K562 (cell line): ENCODE measurements at regions not wholly inside any gene's neighbourhood (a gene's known extent, or its start where the extent isn't known, plus 50 kb on each side); places are given as distances from the start of the nearest gene placed in this dataset.

Source experiments
- RAD21 ChIP-seq, 2 experiments: fragments of 250-450 bp in 1 of 2; fragments of 450-650 bp in 1 of 2; sonication (Bioruptor Pico) in 1 of 2; formaldehyde crosslinking in 1 of 2; IDR thresholded peaks in 1 of 2; conservative IDR thresholded peaks in 1 of 2; 2 replicates each; pipeline versions ENCODE4 v1.4.0 to v1.8.0; 2020 to 2022; ENCODE audit warnings: mild to moderate bottlenecking in 2 of 2, moderate library complexity in 1 of 2
- SMC3 ChIP-seq: conservative IDR thresholded peaks from 2 replicates; pipeline ENCODE4 v1.6.1; 2011; ENCODE audit warnings: low read depth, low read length, improper control_type of control experiment; ENCODE audit not compliant: insufficient read depth
- YBX1 ChIP-seq: fragments of 450-650 bp; IDR thresholded peaks from 2 replicates; pipeline ENCODE4 v1.7.1; 2016; ENCODE audit warnings: mild to moderate bottlenecking
- TF ChIP-seq, protein P1 (sequence below), 2 experiments: fragments of 450-650 bp; formaldehyde crosslinking in 1 of 2; IDR thresholded peaks; 2 replicates each; pipeline versions ENCODE4 v1.4.0 to v1.6.1; 2014 to 2020; ENCODE audit warnings: mild to moderate bottlenecking in 2 of 2, borderline replicate concordance in 1 of 2, low read depth in 1 of 2
- TF ChIP-seq, protein P2 (sequence below), 3 experiments: IDR thresholded peaks in 2 of 3; conservative IDR thresholded peaks in 1 of 3; 2 replicates each; pipeline ENCODE4 v1.5.1; 2011 to 2012; ENCODE audit warnings: low read length in 3 of 3, mild to moderate bottlenecking in 3 of 3, control low read depth in 2 of 3, improper control_type of control experiment in 1 of 3, inconsistent platforms in 1 of 3, low read depth in 1 of 3, mixed read lengths in 1 of 3, moderate library complexity in 1 of 3; ENCODE audit not compliant: insufficient read depth in 2 of 3

DNA sequence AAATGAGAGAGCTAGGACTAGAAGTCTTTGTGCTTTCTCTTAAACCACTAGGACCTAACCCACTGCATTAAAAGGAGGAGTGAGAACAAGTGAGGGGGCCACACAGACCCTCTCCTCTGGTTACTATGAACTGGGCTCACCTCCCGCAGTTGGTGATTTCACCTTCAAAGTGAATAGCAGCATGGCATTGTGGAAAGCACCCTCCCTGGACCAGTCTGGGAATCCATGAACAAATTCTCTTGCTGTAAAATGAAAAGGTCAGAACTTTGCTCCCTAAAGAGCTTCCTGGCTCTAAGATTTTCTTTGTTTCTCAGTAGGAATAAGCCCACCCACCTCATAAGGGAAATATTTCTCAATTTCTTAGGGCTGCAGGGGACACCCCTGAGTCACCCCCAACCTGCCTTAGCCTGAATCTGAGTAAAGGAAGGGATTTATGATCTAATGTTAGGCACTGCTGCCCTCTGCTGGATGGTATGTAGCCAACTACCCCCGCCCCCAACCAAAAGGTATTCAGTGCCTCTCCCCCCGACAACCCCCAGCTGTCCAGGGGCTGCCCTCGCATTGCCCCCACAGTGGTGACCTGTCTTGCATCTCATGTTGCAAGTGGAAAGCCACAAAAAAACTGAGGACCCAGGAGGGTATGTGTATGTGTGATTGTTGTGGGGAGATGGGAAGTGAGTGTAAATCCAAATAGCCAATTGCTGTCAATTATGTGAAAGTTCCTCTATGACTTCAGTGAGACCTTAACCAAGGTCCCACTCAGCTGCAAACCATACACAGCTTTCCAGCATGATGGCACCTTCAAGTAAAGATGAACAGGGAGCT is 230.9 kb upstream of the SLC14A2 start (continued):
- TF ChIP-seq, protein P1, sequence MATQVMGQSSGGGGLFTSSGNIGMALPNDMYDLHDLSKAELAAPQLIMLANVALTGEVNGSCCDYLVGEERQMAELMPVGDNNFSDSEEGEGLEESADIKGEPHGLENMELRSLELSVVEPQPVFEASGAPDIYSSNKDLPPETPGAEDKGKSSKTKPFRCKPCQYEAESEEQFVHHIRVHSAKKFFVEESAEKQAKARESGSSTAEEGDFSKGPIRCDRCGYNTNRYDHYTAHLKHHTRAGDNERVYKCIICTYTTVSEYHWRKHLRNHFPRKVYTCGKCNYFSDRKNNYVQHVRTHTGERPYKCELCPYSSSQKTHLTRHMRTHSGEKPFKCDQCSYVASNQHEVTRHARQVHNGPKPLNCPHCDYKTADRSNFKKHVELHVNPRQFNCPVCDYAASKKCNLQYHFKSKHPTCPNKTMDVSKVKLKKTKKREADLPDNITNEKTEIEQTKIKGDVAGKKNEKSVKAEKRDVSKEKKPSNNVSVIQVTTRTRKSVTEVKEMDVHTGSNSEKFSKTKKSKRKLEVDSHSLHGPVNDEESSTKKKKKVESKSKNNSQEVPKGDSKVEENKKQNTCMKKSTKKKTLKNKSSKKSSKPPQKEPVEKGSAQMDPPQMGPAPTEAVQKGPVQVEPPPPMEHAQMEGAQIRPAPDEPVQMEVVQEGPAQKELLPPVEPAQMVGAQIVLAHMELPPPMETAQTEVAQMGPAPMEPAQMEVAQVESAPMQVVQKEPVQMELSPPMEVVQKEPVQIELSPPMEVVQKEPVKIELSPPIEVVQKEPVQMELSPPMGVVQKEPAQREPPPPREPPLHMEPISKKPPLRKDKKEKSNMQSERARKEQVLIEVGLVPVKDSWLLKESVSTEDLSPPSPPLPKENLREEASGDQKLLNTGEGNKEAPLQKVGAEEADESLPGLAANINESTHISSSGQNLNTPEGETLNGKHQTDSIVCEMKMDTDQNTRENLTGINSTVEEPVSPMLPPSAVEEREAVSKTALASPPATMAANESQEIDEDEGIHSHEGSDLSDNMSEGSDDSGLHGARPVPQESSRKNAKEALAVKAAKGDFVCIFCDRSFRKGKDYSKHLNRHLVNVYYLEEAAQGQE (IDR thresholded peaks at IDR 0.05; ENCODE audit: borderline replicate concordance), result 0 out of 2 replicates have a peak, but pooled peaks have one; percentile 21
- TF ChIP-seq, protein P1 (CRISPR knock-in tag; IDR thresholded peaks at IDR 0.05; ENCODE audit: low read depth), result no peak
- TF ChIP-seq YBX1 (no peak), RAD21 (CRISPR knock-in tag; conservative IDR thresholded peaks at IDR 0.05 in 1 of 2, IDR thresholded peaks at IDR 0.05 in 1 of 2) (peak; percentile 54 to 60), SMC3 (0 out of 2 replicates have a peak, but pooled peaks have one; percentile 23)
- TF ChIP-seq, protein P2, sequence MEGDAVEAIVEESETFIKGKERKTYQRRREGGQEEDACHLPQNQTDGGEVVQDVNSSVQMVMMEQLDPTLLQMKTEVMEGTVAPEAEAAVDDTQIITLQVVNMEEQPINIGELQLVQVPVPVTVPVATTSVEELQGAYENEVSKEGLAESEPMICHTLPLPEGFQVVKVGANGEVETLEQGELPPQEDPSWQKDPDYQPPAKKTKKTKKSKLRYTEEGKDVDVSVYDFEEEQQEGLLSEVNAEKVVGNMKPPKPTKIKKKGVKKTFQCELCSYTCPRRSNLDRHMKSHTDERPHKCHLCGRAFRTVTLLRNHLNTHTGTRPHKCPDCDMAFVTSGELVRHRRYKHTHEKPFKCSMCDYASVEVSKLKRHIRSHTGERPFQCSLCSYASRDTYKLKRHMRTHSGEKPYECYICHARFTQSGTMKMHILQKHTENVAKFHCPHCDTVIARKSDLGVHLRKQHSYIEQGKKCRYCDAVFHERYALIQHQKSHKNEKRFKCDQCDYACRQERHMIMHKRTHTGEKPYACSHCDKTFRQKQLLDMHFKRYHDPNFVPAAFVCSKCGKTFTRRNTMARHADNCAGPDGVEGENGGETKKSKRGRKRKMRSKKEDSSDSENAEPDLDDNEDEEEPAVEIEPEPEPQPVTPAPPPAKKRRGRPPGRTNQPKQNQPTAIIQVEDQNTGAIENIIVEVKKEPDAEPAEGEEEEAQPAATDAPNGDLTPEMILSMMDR (IDR thresholded peaks at IDR 0.05 in 2 of 3, conservative IDR thresholded peaks at IDR 0.05 in 1 of 3; ENCODE audit: insufficient read depth in 2 of 3, low read depth in 1 of 3, low read length in 3 of 3), result peak; percentile 46 to 62 (median 48); a peak in 5 of 6 replicates
